ENCODE measurements at regions not wholly inside any gene's neighbourhood (a gene's known extent, or its start where the extent isn't known, plus 50 kb on each side); places are given as distances from the start of the nearest gene placed in this dataset.

GRCh38 chr5:32973646-32974045, 262.5 kb downstream of the NPR3 start:
- no peak for TF ChIP-seq CTCF (IDR thresholded peaks at IDR 0.05)
- no peak for TF ChIP-seq POLR2A (IDR thresholded peaks at IDR 0.05)
- no peak for TF ChIP-seq POLR2AphosphoS5 (IDR thresholded peaks at IDR 0.05; ENCODE audit: insufficient read depth in 1 of 2, low read depth in 1 of 2)

All from vagina (tissue), 2 donors.